GM23338 (cell line): ENCODE measurements at regions not wholly inside any gene's neighbourhood (a gene's known extent, or its start where the extent isn't known, plus 50 kb on each side); places are given as distances from the start of the nearest gene placed in this dataset.

Experiments
- EZH2 ChIP-seq: fragments of 200-600 bp; sonication (generic); IDR thresholded peaks from one replicate; pipeline ENCODE4 v1.8.0; 2017; ENCODE audit warnings: antibody characterized with exemption, mild to moderate bottlenecking, low read depth; ENCODE audit not compliant: unreplicated experiment
- EZH2phosphoT487 ChIP-seq: fragments of 200-600 bp; sonication (generic); IDR thresholded peaks from one replicate; pipeline ENCODE4 v1.8.1; 2018; ENCODE audit warnings: antibody characterized with exemption; ENCODE audit not compliant: unreplicated experiment
- POLR2AphosphoS5 ChIP-seq: IDR thresholded peaks from 2 replicates; pipeline ENCODE4 v1.6.1; 2016; ENCODE audit warnings: antibody characterized with exemption, low read depth
- TF ChIP-seq, protein P1 (sequence below), 2 experiments: fragments of 200-600 bp in 1 of 2; sonication (generic) in 1 of 2; conservative IDR thresholded peaks; 2 replicates each; pipeline versions ENCODE4 v1.5.1 to v1.6.1; 2016 to 2017; ENCODE audit warnings: antibody characterized with exemption in 2 of 2, low read depth in 2 of 2, mild to moderate bottlenecking in 2 of 2, moderate library complexity in 1 of 2
- TF ChIP-seq, protein P2 (sequence below): IDR thresholded peaks from 2 replicates; pipeline ENCODE4 v1.6.1; 2016; ENCODE audit warnings: antibody characterized with exemption

DNA sequence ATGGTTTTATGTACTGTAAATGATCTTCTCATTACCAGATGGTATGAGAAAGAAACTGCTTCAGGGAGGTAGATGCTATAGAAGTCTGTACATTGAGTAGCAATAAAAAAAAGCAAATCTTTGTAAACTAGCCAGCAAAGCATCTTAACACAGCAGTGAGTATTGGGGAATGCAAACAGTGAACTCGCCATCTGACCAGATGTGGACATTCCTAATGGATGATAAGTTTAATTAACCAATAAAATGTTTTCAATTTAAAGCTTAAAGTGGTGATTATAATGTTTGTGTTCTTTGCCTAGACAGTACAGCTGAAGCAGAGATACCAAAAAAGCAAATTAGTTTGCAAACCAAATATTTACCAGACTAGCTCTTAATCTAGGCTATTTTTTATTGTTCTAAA is 1144.2 kb downstream of the FAT4 start:
- TF ChIP-seq, protein P1, sequence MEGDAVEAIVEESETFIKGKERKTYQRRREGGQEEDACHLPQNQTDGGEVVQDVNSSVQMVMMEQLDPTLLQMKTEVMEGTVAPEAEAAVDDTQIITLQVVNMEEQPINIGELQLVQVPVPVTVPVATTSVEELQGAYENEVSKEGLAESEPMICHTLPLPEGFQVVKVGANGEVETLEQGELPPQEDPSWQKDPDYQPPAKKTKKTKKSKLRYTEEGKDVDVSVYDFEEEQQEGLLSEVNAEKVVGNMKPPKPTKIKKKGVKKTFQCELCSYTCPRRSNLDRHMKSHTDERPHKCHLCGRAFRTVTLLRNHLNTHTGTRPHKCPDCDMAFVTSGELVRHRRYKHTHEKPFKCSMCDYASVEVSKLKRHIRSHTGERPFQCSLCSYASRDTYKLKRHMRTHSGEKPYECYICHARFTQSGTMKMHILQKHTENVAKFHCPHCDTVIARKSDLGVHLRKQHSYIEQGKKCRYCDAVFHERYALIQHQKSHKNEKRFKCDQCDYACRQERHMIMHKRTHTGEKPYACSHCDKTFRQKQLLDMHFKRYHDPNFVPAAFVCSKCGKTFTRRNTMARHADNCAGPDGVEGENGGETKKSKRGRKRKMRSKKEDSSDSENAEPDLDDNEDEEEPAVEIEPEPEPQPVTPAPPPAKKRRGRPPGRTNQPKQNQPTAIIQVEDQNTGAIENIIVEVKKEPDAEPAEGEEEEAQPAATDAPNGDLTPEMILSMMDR (conservative IDR thresholded peaks at IDR 0.05; ENCODE audit: low read depth in 2 of 2): no peak
- TF ChIP-seq EZH2phosphoT487 (no peak), POLR2AphosphoS5 (no peak), EZH2 (no peak)
- TF ChIP-seq, protein P2, sequence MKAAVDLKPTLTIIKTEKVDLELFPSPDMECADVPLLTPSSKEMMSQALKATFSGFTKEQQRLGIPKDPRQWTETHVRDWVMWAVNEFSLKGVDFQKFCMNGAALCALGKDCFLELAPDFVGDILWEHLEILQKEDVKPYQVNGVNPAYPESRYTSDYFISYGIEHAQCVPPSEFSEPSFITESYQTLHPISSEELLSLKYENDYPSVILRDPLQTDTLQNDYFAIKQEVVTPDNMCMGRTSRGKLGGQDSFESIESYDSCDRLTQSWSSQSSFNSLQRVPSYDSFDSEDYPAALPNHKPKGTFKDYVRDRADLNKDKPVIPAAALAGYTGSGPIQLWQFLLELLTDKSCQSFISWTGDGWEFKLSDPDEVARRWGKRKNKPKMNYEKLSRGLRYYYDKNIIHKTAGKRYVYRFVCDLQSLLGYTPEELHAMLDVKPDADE: no peak
